GM18870 (cell line): ENCODE measurements at regions not wholly inside any gene's neighbourhood (a gene's known extent, or its start where the extent isn't known, plus 50 kb on each side); places are given as distances from the start of the nearest gene placed in this dataset.

Experiments used
- ATAC-seq: cut with Tn5 transposase; IDR thresholded peaks from one replicate; pipeline ENCODE4 v1.9.1; 2021; ENCODE audit warnings: moderate library complexity; ENCODE audit not compliant: unreplicated experiment

GRCh38 chr13:72039126-72039525, 172.1 kb upstream of the DACH1 start:
- ATAC-seq: no peak

GRCh38 chr13:72029981-72030380, 163.0 kb upstream of the DACH1 start:
- ATAC-seq: no peak

GRCh38 chr13:72025836-72026235, 158.8 kb upstream of the DACH1 start:
- ATAC-seq: no peak

GRCh38 chr13:72023895-72024294, 156.9 kb upstream of the DACH1 start:
- no peak for ATAC-seq

GRCh38 chr13:72005455-72005854, 138.5 kb upstream of the DACH1 start:
- ATAC-seq: no peak

- no peak for ATAC-seq
These were observed 137.9 kb upstream of the DACH1 start for GRCh38 chr13:72004784-72005374.

- no peak for ATAC-seq
These were observed 137.2 kb upstream of the DACH1 start for GRCh38 chr13:72004246-72004645.

GRCh38 chr13:71998223-71998622, 131.2 kb upstream of the DACH1 start:
- ATAC-seq: no peak

- ATAC-seq: no peak
These were observed 112.6 kb upstream of the DACH1 start for GRCh38 chr13:71979616-71980015.

GRCh38 chr13:71977028-71977427, 110.0 kb upstream of the DACH1 start:
- no peak for ATAC-seq

- ATAC-seq: no peak
These were observed 101.0 kb upstream of the DACH1 start for GRCh38 chr13:71967990-71968389.

- ATAC-seq: no peak
These were observed 97.6 kb upstream of the DACH1 start for GRCh38 chr13:71964491-71965100.

- no peak for ATAC-seq
These were observed 95.7 kb upstream of the DACH1 start for GRCh38 chr13:71962735-71963134.

- no peak for ATAC-seq
These were observed 95.1 kb upstream of the DACH1 start for GRCh38 chr13:71962126-71962525.

- no peak for ATAC-seq
These were observed 82.4 kb upstream of the DACH1 start for GRCh38 chr13:71949441-71949840.

GRCh38 chr13:71939186-71939585, 72.2 kb upstream of the DACH1 start:
- ATAC-seq: no peak

GRCh38 chr13:71935166-71935840, 68.3 kb upstream of the DACH1 start:
- ATAC-seq: no peak

GRCh38 chr13:71924931-71925330, 57.9 kb upstream of the DACH1 start:
- no peak for ATAC-seq

GRCh38 chr13:71922194-71922593, 55.2 kb upstream of the DACH1 start:
- ATAC-seq: no peak
